CD4-positive, alpha-beta memory T cell (primary cell): ENCODE measurements at regions not wholly inside any gene's neighbourhood (a gene's known extent, or its start where the extent isn't known, plus 50 kb on each side); places are given as distances from the start of the nearest gene placed in this dataset.
A peak's percentile ranks its signal among the peaks of the same experiment; 100 is the strongest.

ENCODE experiments used
- CTCF ChIA-PET: fragments of 350-600 bp; sonication (Branson Sonifier 250); formaldehyde crosslinking; loops from one replicate; lab custom pipeline; 2021; ENCODE audit warnings: inconsistent platforms; ENCODE audit not compliant: partially characterized antibody; lab: Charles Lee
- POLR2A ChIA-PET: fragments of 350-600 bp; sonication (Branson Sonifier 250); formaldehyde crosslinking; loops from one replicate; lab custom pipeline; 2021; ENCODE audit not compliant: partially characterized antibody; lab: Charles Lee
- DNase-seq, 5 donors: peaks; one replicate each; pipeline versions ENCODE4 v3.0.0 to v3.0.0-alpha.2; 2020 to 2022; ENCODE audit warnings: mixed read lengths in 1 of 5
- H3K27ac ChIP-seq: one replicate; pipeline ENCODE4 v1.7.0; 2013; ENCODE audit warnings: low read depth, low read length
- H3K27me3 ChIP-seq: 2 replicates; pipeline ENCODE4 v1.7.0; 2013; ENCODE audit warnings: mild to moderate bottlenecking, low read length, moderate library complexity; ENCODE audit not compliant: insufficient read depth
- H3K36me3 ChIP-seq: 2 replicates; pipeline ENCODE4 v1.7.0; 2013; ENCODE audit warnings: mild to moderate bottlenecking, low read length, moderate library complexity; ENCODE audit not compliant: insufficient read depth
- H3K4me1 ChIP-seq: 2 replicates; pipeline ENCODE4 v1.7.0; 2013; ENCODE audit warnings: mild to moderate bottlenecking, low read length, moderate library complexity; ENCODE audit not compliant: insufficient read depth
- H3K4me3 ChIP-seq, 2 donors: one replicate each; pipeline ENCODE4 v1.7.0; 2013; ENCODE audit warnings: low read length in 2 of 2, mild to moderate bottlenecking in 1 of 2
- H3K9me3 ChIP-seq, 2 donors: one replicate each; pipeline ENCODE4 v1.7.0; 2013; ENCODE audit warnings: low read length in 2 of 2, control low read depth in 1 of 2; ENCODE audit not compliant: control insufficient read depth in 1 of 2
- H3K27ac Mint-ChIP-seq, 7 donors: one replicate each; pipeline ENCODE4 v1.8.0; 2020 to 2021; ENCODE audit warnings: mixed read lengths in 7 of 7, mild to moderate bottlenecking in 6 of 7, inconsistent platforms in 3 of 7, moderate library complexity in 3 of 7
- H3K27me3 Mint-ChIP-seq, 2 donors: one replicate each; pipeline ENCODE4 v1.8.0; 2020 to 2021; ENCODE audit warnings: mixed read lengths in 2 of 2
- H3K36me3 Mint-ChIP-seq, 2 donors: one replicate each; pipeline ENCODE4 v1.8.0; 2020 to 2021; ENCODE audit warnings: mixed read lengths in 2 of 2, inconsistent platforms in 1 of 2, mild to moderate bottlenecking in 1 of 2
- H3K4me1 Mint-ChIP-seq, 4 donors: one replicate each; pipeline ENCODE4 v1.8.0; 2020 to 2021; ENCODE audit warnings: mixed read lengths in 4 of 4, mild to moderate bottlenecking in 1 of 4
- H3K4me3 Mint-ChIP-seq, 8 donors: one replicate each; pipeline ENCODE4 v1.8.0; 2020 to 2021; ENCODE audit warnings: mixed read lengths in 8 of 8, mild to moderate bottlenecking in 7 of 8, moderate library complexity in 6 of 8, inconsistent platforms in 3 of 8
- H3K9me3 Mint-ChIP-seq, 8 donors: one replicate each; pipeline ENCODE4 v1.8.0; 2020 to 2021; ENCODE audit warnings: mixed read lengths in 8 of 8, mild to moderate bottlenecking in 5 of 8, inconsistent platforms in 3 of 8, moderate library complexity in 1 of 8
- intact Hi-C: fragments of 100-400 bp; cut with micrococcal nuclease; formaldehyde crosslinking; loops from one replicate; pipeline ENCODE4 v1.15.1; 2023

GRCh38 chrX:45756557-45756956 is 555.9 kb upstream of the DIPK2B start:
- H3K9me3 ChIP-seq, result no peaks in the 10 kb centered on the region
- H3K4me3 Mint-ChIP-seq, result peak overlapping the region in 4 of 8 donors; percentile 21 to 68 (median 46)

GRCh38 chrX:45755703-45756102 is 555.0 kb upstream of the DIPK2B start:
- H3K9me3 Mint-ChIP-seq, result no peaks in the 10 kb centered on the region
- Histone ChIP-seq H3K9me3 (no peaks in the 10 kb centered on the region), H3K4me3 (no peak overlapping the region), H3K4me1 (peaks cover 89% of the 10 kb centered on the region), H3K27me3 (no peaks in the 10 kb centered on the region), H3K36me3 (no peaks in the 10 kb centered on the region), H3K27ac (peak overlapping the region; percentile 6)
- H3K4me3 Mint-ChIP-seq, result peak overlapping the region in 4 of 8 donors; percentile 9 to 68 (median 44)
- peaks cover 28 to 52% (median 43%) of the 10 kb centered on the region in 4 donors for H3K4me1 Mint-ChIP-seq
- ChIA-PET POLR2A (interaction anchor here (1.4 to 9.4 kb wide), 4 partner anchors 14 to 52 kb away, joined by 3 to 189 read pairs (median 30); no protein-coding TSS in a partner anchor), CTCF (interaction anchor here (0.9 to 1.1 kb wide), 2 partner anchors 10 to 46 kb away, joined by 3 read pairs; no protein-coding TSS in a partner anchor)
- peaks cover 0 to 3% of the 10 kb centered on the region in 2 donors for H3K36me3 Mint-ChIP-seq
- DNase-seq, result no peak
- peak overlapping the region in 5 of 7 donors; percentile 35 to 86 (median 54) for H3K27ac Mint-ChIP-seq
- H3K27me3 Mint-ChIP-seq, result no peaks in the 10 kb centered on the region
- intact Hi-C loops, result loop anchor here (5.0 to 10.0 kb wide), 2 partner anchors 49 to 97 kb away; no protein-coding TSS in a partner anchor

More at GRCh38 chrX:45756557-45756956, 555.9 kb upstream of the DIPK2B start:
- peaks cover 34 to 58% (median 47%) of the 10 kb centered on the region in 4 donors for H3K4me1 Mint-ChIP-seq
- no peaks in the 10 kb centered on the region for H3K27me3 ChIP-seq
- intact Hi-C loops, result loop anchor here (5.0 to 10.0 kb wide), 2 partner anchors 48 to 96 kb away; no protein-coding TSS in a partner anchor
- POLR2A ChIA-PET, result interaction anchor here (1.4 to 9.4 kb wide), 3 partner anchors 13 to 51 kb away, joined by 3 to 189 read pairs (median 51); no protein-coding TSS in a partner anchor
- peak overlapping the region in 6 of 7 donors; percentile 11 to 68 (median 52) for H3K27ac Mint-ChIP-seq
- no peak overlapping the region for H3K4me3 ChIP-seq
- peaks cover 0 to 3% of the 10 kb centered on the region in 2 donors for H3K36me3 Mint-ChIP-seq
- H3K9me3 Mint-ChIP-seq, result no peaks in the 10 kb centered on the region
- H3K27ac ChIP-seq, result peak overlapping the region; percentile 26
- peaks cover 93% of the 10 kb centered on the region for H3K4me1 ChIP-seq
- H3K27me3 Mint-ChIP-seq, result no peaks in the 10 kb centered on the region
- CTCF ChIA-PET, result interaction anchor here (0.9 to 4.0 kb wide), 3 partner anchors 9 to 45 kb away, joined by 3 to 19 read pairs (median 3); no protein-coding TSS in a partner anchor
- DNase-seq, result peak in 1 of 5 donors; percentile 49
- no peaks in the 10 kb centered on the region for H3K36me3 ChIP-seq

- no peak overlapping the region for H3K4me3 Mint-ChIP-seq
- intact Hi-C loops, result loop anchor here (10.0 kb wide), 1 partner anchor 54 kb away; no protein-coding TSS in a partner anchor
- H3K27ac Mint-ChIP-seq, result peak overlapping the region in 1 of 7 donors; percentile 18
- no peaks in the 10 kb centered on the region for H3K27me3 Mint-ChIP-seq
- Histone ChIP-seq H3K4me1 (peaks cover 69% of the 10 kb centered on the region), H3K27ac (no peak overlapping the region), H3K4me3 (no peak overlapping the region), H3K9me3 (no peaks in the 10 kb centered on the region), H3K27me3 (no peaks in the 10 kb centered on the region), H3K36me3 (peaks cover 2% of the 10 kb centered on the region)
- H3K36me3 Mint-ChIP-seq, result peaks cover 0 to 7% of the 10 kb centered on the region in 2 donors
- no peak for DNase-seq
- ChIA-PET POLR2A (interaction anchor here (2.9 kb wide), 1 partner anchor 55 kb away, joined by 8 read pairs; no protein-coding TSS in a partner anchor), CTCF (interaction anchor here (1.0 to 1.9 kb wide), 2 partner anchors 46 to 55 kb away, joined by 4 read pairs; no protein-coding TSS in a partner anchor)
- peaks cover 7 to 29% (median 16%) of the 10 kb centered on the region in 4 donors for H3K4me1 Mint-ChIP-seq
- no peaks in the 10 kb centered on the region for H3K9me3 Mint-ChIP-seq
Observed at GRCh38 chrX:45751156-45751555, 550.5 kb upstream of the DIPK2B start.

GRCh38 chrX:45750639-45751038 is 550.0 kb upstream of the DIPK2B start:
- Histone ChIP-seq H3K9me3 (no peaks in the 10 kb centered on the region), H3K4me1 (peaks cover 64% of the 10 kb centered on the region), H3K27ac (no peak overlapping the region), H3K4me3 (no peak overlapping the region), H3K36me3 (peaks cover 8% of the 10 kb centered on the region), H3K27me3 (no peaks in the 10 kb centered on the region)
- Mint-ChIP-seq H3K27ac (peak overlapping the region in 2 of 7 donors; percentile 4 to 18), H3K4me3 (no peak overlapping the region), H3K36me3 (peaks cover 3 to 12% of the 10 kb centered on the region in 2 donors), H3K27me3 (no peaks in the 10 kb centered on the region), H3K9me3 (no peaks in the 10 kb centered on the region), H3K4me1 (peaks cover 3 to 24% (median 11%) of the 10 kb centered on the region in 4 donors)
- DNase-seq, result no peak
- ChIA-PET POLR2A (interaction anchor here (2.9 kb wide), 1 partner anchor 56 kb away, joined by 8 read pairs; no protein-coding TSS in a partner anchor), CTCF (interaction anchor here (0.7 to 1.9 kb wide), 3 partner anchors 46 to 55 kb away, joined by 3 to 4 read pairs (median 4); no protein-coding TSS in a partner anchor)
- intact Hi-C loops, result loop anchor here (10.0 kb wide), 1 partner anchor 54 kb away; no protein-coding TSS in a partner anchor

DNA sequence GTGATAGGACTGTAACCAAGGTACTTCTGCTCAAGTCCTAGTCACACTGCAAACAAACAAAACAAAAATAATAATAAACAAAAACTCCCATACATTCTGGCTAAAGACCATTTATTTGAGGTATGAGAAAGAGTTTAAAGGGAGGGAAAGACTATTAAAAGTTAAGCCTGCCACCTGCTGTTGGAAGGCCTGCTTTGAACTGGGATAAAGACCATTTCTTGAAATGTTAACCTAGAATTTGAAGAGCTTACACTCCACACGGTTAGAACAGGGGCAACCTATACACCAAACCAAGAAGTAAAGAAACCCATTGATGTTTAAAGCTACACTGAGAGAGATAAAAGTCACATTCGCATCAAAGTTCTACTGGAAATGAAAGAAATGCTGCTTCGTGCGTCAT is 548.7 kb upstream of the DIPK2B start:
- Histone ChIP-seq H3K4me3 (no peak overlapping the region), H3K27me3 (no peaks in the 10 kb centered on the region), H3K9me3 (no peaks in the 10 kb centered on the region), H3K4me1 (peaks cover 55% of the 10 kb centered on the region), H3K27ac (no peak overlapping the region), H3K36me3 (peaks cover 10% of the 10 kb centered on the region)
- Mint-ChIP-seq H3K27me3 (no peaks in the 10 kb centered on the region), H3K4me1 (peaks cover 5 to 21% (median 10%) of the 10 kb centered on the region in 4 donors), H3K36me3 (peaks cover 5 to 15% of the 10 kb centered on the region in 2 donors), H3K27ac (peak overlapping the region in 4 of 7 donors; percentile 0 to 61 (median 22)), H3K4me3 (no peak overlapping the region), H3K9me3 (no peaks in the 10 kb centered on the region)
- ChIA-PET POLR2A (interaction anchor here (1.4 to 2.9 kb wide), 2 partner anchors 16 to 57 kb away, joined by 3 to 8 read pairs; no protein-coding TSS in a partner anchor), CTCF (interaction anchor here (0.6 to 1.0 kb wide), 3 partner anchors 42 to 234 kb away, joined by 3 to 6 read pairs (median 3); no protein-coding TSS in a partner anchor)
- intact Hi-C loops, result loop anchor here (1.0 kb wide), 1 partner anchor 234 kb away; no protein-coding TSS in a partner anchor
- DNase-seq, result peak in 1 of 5 donors; percentile 15

DNA sequence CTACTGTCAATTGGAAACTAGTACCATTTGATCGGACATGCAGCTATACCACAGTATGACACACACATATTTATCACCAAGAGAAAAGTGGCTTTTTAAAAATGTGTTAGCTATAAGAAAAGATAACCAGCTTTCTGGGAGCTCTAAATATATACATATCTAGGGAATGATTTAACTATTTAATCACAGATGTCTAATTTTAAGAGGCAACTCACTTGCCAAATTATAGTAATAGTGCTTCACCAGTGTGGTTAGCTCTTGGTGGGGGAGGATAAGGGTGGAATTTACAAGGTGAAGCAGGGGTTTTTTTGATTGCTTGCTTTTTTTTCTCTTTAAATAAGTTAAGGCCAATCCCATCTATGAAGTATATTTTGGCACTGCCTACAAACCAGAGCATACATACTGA is 547.7 kb upstream of the DIPK2B start:
- peaks cover 5 to 21% (median 10%) of the 10 kb centered on the region in 4 donors for H3K4me1 Mint-ChIP-seq
- H3K4me3 Mint-ChIP-seq, result no peak overlapping the region
- Histone ChIP-seq H3K9me3 (no peaks in the 10 kb centered on the region), H3K4me3 (no peak overlapping the region), H3K4me1 (peaks cover 46% of the 10 kb centered on the region), H3K27ac (no peak overlapping the region), H3K27me3 (no peaks in the 10 kb centered on the region), H3K36me3 (peaks cover 10% of the 10 kb centered on the region)
- H3K9me3 Mint-ChIP-seq, result no peaks in the 10 kb centered on the region
- POLR2A ChIA-PET, result interaction anchor here (0.8 to 1.0 kb wide), 3 partner anchors 9 to 98 kb away, joined by 3 read pairs; no protein-coding TSS in a partner anchor
- H3K27ac Mint-ChIP-seq, result peak overlapping the region in 1 of 7 donors; percentile 40
- intact Hi-C loops, result no loop called here
- no peaks in the 10 kb centered on the region for H3K27me3 Mint-ChIP-seq
- H3K36me3 Mint-ChIP-seq, result peaks cover 5 to 15% of the 10 kb centered on the region in 2 donors
- CTCF ChIA-PET, result no interaction called here
- DNase-seq, result no peak

DNA sequence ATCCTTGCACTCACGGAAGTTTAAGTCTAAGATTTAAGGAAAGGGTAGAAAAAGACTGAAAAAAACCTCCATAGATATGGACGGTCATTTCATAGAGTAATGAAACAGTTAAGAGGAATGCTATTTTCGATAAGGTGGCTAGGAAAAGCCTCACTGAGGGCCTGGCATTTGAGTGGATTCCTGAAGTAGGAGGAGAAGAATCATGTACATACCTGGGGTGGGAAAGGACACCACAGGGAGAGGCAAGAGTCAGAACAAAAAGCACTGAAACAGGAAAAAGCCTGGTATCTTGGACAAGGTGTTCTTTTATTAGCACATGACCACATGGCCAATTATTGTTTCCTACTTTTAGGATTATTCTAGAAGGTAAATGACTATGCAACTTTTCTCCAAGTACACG is 547.2 kb upstream of the DIPK2B start:
- no peak overlapping the region for H3K27ac ChIP-seq
- peaks cover 41% of the 10 kb centered on the region for H3K4me1 ChIP-seq
- ChIA-PET CTCF (no interaction called here), POLR2A (interaction anchor here (0.8 to 1.0 kb wide), 3 partner anchors 10 to 99 kb away, joined by 3 read pairs; no protein-coding TSS in a partner anchor)
- Mint-ChIP-seq H3K27ac (peak overlapping the region in 3 of 7 donors; percentile 22 to 57 (median 40)), H3K9me3 (no peaks in the 10 kb centered on the region), H3K27me3 (no peaks in the 10 kb centered on the region), H3K36me3 (peaks cover 5 to 15% of the 10 kb centered on the region in 2 donors), H3K4me3 (no peak overlapping the region), H3K4me1 (peaks cover 5 to 21% (median 10%) of the 10 kb centered on the region in 4 donors)
- H3K9me3 ChIP-seq, result no peaks in the 10 kb centered on the region
- H3K4me3 ChIP-seq, result no peak overlapping the region
- H3K36me3 ChIP-seq, result peaks cover 10% of the 10 kb centered on the region
- DNase-seq, result no peak
- H3K27me3 ChIP-seq, result no peaks in the 10 kb centered on the region
- intact Hi-C loops, result no loop called here
